ENCODE measurements at regions not wholly inside any gene's neighbourhood (a gene's known extent, or its start where the extent isn't known, plus 50 kb on each side); places are given as distances from the start of the nearest gene placed in this dataset.

DNA sequence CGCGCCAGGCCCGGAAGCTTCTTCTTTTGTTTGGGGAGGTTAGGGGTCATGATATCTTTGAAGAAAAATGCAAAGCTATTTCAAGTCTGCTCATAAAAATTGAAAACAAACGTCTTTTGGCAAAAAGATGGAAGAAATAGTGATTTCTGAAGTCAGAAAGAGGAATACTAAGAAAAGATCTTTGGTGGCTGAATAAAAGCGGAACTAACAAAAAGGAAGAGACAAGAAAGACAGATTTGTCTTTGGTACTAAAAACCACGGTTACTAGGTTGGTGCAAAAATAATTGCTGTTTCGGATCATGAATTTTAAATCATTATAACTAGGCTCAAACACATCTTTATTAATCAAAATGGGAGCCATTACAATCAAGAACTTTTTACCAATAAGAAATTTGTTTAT lies 164.6 kb upstream of the TRIB2 start:
- no peak overlapping the region for H3K4me3 ChIP-seq (ENCODE audit: low read depth, low read length)
- no peak for DNase-seq (ENCODE audit: low read depth)
- TF ChIP-seq, protein P1, sequence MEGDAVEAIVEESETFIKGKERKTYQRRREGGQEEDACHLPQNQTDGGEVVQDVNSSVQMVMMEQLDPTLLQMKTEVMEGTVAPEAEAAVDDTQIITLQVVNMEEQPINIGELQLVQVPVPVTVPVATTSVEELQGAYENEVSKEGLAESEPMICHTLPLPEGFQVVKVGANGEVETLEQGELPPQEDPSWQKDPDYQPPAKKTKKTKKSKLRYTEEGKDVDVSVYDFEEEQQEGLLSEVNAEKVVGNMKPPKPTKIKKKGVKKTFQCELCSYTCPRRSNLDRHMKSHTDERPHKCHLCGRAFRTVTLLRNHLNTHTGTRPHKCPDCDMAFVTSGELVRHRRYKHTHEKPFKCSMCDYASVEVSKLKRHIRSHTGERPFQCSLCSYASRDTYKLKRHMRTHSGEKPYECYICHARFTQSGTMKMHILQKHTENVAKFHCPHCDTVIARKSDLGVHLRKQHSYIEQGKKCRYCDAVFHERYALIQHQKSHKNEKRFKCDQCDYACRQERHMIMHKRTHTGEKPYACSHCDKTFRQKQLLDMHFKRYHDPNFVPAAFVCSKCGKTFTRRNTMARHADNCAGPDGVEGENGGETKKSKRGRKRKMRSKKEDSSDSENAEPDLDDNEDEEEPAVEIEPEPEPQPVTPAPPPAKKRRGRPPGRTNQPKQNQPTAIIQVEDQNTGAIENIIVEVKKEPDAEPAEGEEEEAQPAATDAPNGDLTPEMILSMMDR (IDR thresholded peaks at IDR 0.05; ENCODE audit: insufficient read depth, low read length): no peak

DNA sequence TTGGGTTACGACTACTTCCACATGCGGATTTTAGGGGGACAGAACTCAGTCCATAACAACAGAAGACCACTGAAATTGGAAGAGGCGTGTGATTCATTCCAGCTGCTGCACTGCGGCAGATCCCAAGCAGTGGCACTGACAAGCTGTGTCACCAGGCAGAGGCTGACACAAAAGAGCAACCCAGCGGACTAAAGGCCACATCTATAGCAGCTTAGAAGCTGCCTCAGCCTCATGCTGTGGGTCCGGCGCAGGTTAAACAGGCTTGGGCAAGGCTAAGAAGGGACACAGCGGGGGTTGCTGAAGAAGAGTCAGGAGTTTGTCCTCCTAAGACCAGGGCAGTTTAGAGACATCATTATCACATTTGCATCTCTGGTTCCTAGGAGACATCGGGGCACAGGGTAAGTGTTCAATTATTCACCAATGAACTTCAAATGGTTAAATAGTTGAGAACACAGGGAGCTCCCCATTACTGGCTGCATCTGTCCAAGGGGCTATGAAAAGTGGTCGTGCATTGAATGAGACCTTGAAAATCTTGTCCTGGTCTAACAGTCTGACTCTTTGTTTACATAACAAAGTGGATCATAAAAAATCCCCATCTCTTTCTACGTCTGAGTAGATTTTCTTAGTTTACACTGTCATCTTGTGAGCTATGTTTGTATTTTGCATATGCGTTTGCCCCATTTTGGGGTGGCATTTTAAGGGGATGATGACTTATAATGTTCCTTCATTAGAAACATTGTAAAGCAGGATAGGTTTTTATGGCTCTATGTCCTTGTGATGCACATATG lies 162.3 kb upstream of the TRIB2 start:
- no peak overlapping the region for H3K4me3 ChIP-seq (ENCODE audit: low read depth, low read length)
- DNase-seq (ENCODE audit: low read depth): no peak
- TF ChIP-seq, protein P1 (IDR thresholded peaks at IDR 0.05; ENCODE audit: insufficient read depth, low read length): no peak

DNA sequence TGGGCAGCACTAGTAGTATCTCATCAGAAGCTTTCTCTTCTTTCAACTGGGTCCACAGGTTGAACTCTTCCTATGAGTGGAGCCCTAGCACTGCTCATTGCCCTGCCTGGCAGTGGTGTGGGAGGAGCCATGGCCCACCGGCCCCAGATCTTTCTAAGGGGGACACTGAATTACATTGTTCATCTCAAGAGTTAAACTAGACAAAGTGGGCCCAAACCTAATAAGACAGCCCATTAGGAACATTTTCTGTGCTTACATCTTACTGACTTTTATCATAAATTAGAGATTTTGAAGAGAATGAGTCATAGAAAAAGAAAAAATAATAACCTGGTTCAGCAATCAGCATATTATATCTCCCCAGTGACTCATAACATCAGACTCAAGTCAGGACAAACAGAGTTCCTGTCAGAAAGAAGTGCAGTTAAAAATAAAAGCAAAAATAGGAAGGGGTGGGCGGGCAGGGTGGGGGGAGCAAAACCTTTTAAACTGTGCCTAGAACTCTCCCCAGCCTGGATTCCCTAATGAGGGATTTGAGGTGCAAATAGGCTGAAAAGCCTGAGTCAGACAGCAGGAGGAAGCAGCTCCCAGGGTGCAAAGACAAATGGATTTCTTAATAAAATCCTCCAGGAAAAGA lies 161.6 kb upstream of the TRIB2 start:
- H3K4me3 ChIP-seq (ENCODE audit: low read depth, low read length): no peak overlapping the region
- TF ChIP-seq, protein P1 (IDR thresholded peaks at IDR 0.05; ENCODE audit: insufficient read depth, low read length): peak; percentile 32
- peak; percentile 70 for DNase-seq (ENCODE audit: low read depth)

DNA sequence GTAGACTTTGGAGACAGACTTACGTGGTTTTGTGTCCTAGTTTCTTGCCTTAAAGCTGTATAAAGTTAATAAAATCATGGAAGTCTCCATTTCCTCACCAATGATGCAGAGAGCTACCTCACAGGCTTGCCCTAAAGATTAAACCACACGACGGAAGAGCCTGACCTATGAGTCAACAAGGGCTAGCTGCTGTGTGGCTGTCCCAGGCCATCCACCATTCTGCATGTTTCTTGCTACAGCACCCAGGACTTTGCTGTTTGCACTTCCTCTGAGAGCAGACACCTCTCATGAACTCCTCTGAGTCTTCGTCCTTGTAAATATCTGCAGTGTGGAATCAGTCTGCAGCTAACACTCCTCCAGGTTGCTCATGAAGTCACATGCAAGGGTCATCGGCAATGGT lies 160.0 kb upstream of the TRIB2 start:
- peak; percentile 20 for DNase-seq (ENCODE audit: low read depth)
- H3K4me3 ChIP-seq (ENCODE audit: low read depth, low read length): no peak overlapping the region
- TF ChIP-seq, protein P1 (IDR thresholded peaks at IDR 0.05; ENCODE audit: insufficient read depth, low read length): no peak

DNA sequence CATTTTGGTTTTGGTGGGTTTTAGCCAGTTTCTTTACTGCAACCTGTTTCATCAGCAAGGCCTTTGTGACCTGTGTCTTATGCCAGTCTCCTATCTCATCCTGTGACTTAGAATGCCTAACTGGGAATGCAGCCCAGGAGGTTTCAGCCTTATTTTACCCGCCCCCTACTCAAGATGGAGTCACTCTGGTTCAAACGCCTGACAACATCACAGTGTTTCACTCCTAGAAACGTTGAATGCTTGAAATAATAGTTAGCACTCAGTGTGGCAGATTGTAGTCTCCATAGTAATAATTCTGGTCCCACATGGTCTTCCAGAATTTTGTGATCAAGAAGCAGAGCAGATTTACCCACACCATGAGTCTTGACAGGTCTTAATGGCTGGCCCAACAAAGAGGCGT lies 159.0 kb upstream of the TRIB2 start:
- H3K4me3 ChIP-seq (ENCODE audit: low read depth, low read length): no peak overlapping the region
- no peak for DNase-seq (ENCODE audit: low read depth)
- TF ChIP-seq, protein P1 (IDR thresholded peaks at IDR 0.05; ENCODE audit: insufficient read depth, low read length): no peak

DNA sequence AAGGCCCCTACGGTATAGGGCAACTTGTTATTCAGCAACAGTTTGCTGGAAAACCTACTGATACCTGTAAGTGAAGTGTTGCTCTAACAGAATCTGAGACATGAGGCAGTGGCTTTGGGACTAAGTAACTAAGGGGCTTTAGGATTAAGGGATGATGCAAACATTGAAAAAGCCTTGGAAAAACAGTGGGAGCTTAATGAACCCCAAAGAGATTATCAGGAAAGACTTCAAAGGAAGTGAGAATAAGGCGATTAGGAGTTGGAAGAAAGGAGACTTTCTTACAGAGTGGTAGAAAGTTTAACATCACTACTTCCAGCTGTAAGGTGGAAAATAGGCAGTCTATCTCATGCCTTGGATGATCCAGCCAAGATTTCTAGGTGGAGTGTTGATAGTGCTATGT lies 158.2 kb upstream of the TRIB2 start:
- TF ChIP-seq, protein P1 (IDR thresholded peaks at IDR 0.05; ENCODE audit: insufficient read depth, low read length): no peak
- no peak overlapping the region for H3K4me3 ChIP-seq (ENCODE audit: low read depth, low read length)
- DNase-seq (ENCODE audit: low read depth): no peak
